ENCODE measurements at regions not wholly inside any gene's neighbourhood (a gene's known extent, or its start where the extent isn't known, plus 50 kb on each side); places are given as distances from the start of the nearest gene placed in this dataset.

DNA sequence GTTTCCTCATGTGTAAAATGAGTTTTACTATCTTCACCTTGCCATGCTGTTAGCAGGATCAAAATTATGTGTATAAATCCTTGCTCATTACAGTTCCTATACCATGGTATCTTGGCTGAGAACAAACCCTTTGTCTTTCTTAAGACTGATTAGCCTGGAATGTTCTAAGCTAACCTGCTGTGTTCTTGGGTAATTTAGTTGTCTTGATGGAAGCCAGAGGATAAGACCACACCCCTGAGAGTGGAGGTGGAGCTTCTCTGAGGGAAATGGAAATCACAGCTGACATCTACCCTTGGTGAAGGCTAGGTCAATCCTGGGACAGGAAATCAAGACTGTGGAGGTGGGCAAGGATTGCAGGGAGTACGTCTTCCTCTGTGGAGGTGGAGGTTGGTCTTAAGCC, 206.1 kb upstream of the ARHGAP20 start:
- 93 to 96% (median 93%) methylated on average over 1 of the region's 1 CpG; no CpG with 5 or more reads in 1 of the 4 donors for WGBS, 4 donors
- no peak for DNase-seq
- Histone ChIP-seq H3K27me3 (no peaks in the 10 kb centered on the region), H3K36me3 (replicated peaks in 1 of 2) (no peaks in the 10 kb centered on the region), H3K27ac (no peak overlapping the region), H3K4me1 (replicated peaks in 1 of 2) (no peaks in the 10 kb centered on the region), H3K9me3 (replicated peaks in 1 of 3) (no peaks in the 10 kb centered on the region), H3K4me3 (no peak overlapping the region)
- intact Hi-C loops (cut with DNase I), result no loop called here
- TF ChIP-seq CTCF (IDR thresholded peaks at IDR 0.05) (no peak), POLR2A (IDR thresholded peaks at IDR 0.05) (no peak)

DNA sequence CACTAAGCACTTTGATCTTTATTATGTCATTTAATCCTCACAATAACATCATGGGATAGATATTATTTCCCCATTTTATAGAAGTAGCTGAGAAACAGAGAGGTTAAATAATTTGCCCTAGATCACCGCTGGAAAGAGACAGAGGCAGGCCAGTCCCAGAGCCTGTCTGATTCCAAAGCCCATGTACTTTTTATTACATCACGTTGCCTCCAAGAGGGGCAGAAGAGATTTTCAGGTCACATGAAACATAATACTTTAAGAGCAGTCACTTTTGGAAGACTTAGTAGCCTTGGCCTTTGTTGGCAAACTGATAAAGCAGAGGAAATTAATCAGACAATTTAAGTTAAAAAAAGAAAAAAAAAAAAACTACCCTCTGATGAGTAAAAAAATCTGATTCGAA, 200.2 kb upstream of the ARHGAP20 start:
- Histone ChIP-seq H3K27me3 (no peaks in the 10 kb centered on the region), H3K4me3 (no peak overlapping the region), H3K36me3 (replicated peaks in 1 of 2) (no peaks in the 10 kb centered on the region), H3K9me3 (replicated peaks in 1 of 3) (no peaks in the 10 kb centered on the region), H3K27ac (peak overlapping the region in 3 of 5 donors; percentile 13 to 48 (median 20)), H3K4me1 (replicated peaks in 1 of 2) (peaks cover 7 to 16% of the 10 kb centered on the region in 2 donors)
- intact Hi-C loops (cut with DNase I), result no loop called here
- DNase-seq, result peak in 5 of 7 donors; percentile 33 to 63 (median 55)
- TF ChIP-seq CTCF (IDR thresholded peaks at IDR 0.05), result peak in 1 of 6 experiments; percentile 11
- TF ChIP-seq POLR2A (IDR thresholded peaks at IDR 0.05), result peak in 1 of 2 donors; percentile 37
- 28 to 36% (median 32%) methylated on average over 3 of the region's 3 CpGs for WGBS, 4 donors

DNA sequence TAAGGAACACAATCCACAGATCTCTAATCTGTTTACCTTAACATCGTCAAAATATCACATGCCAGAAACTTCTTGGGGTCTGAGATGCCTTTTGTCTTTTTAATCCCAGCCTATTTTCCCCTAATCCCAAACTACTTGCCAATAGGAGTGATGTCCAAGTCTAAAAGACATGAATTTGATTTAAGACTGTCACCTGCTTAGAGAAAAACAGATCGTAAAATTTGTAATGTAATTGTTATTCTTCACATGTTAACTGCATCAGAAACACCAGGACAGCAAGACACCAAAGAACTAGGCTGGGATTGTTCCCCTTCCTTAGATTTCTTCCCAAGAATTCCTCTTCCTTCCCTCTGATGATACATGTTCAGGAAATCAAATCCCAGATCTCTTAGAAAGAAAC, 198.1 kb upstream of the ARHGAP20 start:
- 72 to 87% (median 80%) methylated on average over 2 of the region's 2 CpGs for WGBS, 4 donors
- TF ChIP-seq POLR2A (IDR thresholded peaks at IDR 0.05), result no peak
- TF ChIP-seq CTCF (IDR thresholded peaks at IDR 0.05), result no peak
- intact Hi-C loops (cut with DNase I), result no loop called here

DNA sequence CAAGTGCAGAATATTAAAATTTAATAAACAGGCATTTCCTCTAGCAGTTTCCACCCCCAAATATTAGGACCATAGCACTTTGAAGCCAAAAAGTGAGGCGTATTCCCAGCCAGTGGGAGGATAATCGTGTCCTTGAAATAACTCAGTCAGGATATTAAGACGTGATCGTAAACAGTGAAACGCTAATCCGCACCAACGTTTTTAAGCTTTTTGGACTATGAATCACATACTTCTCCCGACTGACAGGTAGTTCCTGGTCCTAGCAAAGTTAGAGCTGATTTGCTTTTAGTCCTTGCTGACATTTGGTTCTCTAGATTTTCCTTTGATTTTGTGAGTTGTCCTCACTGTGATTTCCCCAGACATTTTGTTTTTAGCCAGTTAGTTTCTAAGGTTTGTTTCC, 197.1 kb upstream of the ARHGAP20 start:
- H3K36me3 ChIP-seq (replicated peaks in 1 of 2), result no peaks in the 10 kb centered on the region
- TF ChIP-seq CTCF (IDR thresholded peaks at IDR 0.05), result no peak
- TF ChIP-seq POLR2A (IDR thresholded peaks at IDR 0.05), result no peak
- H3K9me3 ChIP-seq (replicated peaks in 1 of 3), result no peaks in the 10 kb centered on the region
- H3K4me1 ChIP-seq (replicated peaks in 1 of 2), result peaks cover 7 to 16% of the 10 kb centered on the region in 2 donors
- H3K27ac ChIP-seq, result no peak overlapping the region
- intact Hi-C loops (cut with DNase I), result no loop called here
- DNase-seq, result no peak
- WGBS, 4 donors, result 41 to 59% (median 48%) methylated on average over 8 of the region's 8 CpGs
- H3K27me3 ChIP-seq, result no peaks in the 10 kb centered on the region
- no peak overlapping the region for H3K4me3 ChIP-seq

More for the DNA sequence above, 198.1 kb upstream of the ARHGAP20 start:
- H3K36me3 ChIP-seq (replicated peaks in 1 of 2), result no peaks in the 10 kb centered on the region
- no peak for DNase-seq
- no peak overlapping the region for H3K27ac ChIP-seq
- no peak overlapping the region for H3K4me3 ChIP-seq
- no peaks in the 10 kb centered on the region for H3K9me3 ChIP-seq (replicated peaks in 1 of 3)
- H3K4me1 ChIP-seq (replicated peaks in 1 of 2), result peaks cover 7 to 16% of the 10 kb centered on the region in 2 donors
- H3K27me3 ChIP-seq, result no peaks in the 10 kb centered on the region
